ENCODE measurements at regions not wholly inside any gene's neighbourhood (a gene's known extent, or its start where the extent isn't known, plus 50 kb on each side); places are given as distances from the start of the nearest gene placed in this dataset.
A peak's percentile ranks its signal among the peaks of the same experiment; 100 is the strongest.

DNA sequence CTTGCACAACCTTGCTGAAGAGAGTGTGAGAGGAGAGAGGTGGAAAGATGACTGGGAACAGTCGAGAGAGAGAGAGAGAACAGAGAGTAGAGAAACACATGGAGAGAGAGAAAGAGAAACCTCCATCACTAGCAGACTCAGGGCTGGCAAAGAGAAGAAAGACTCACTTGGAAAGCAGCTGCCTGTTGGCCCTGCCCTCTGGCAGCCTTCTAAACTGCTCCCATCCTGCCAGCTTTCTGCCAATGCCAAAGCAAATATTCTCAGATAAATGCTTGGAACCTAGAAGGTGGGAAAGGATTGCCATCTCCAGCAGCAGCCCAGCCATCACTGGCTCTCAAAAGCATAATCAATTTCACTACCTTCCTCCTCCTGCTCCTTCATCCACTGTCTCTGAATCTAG is 107.9 kb upstream of the WSCD2 start:
- 50% methylated on average over 1 of the region's 1 CpG for WGBS (ENCODE audit: insufficient coverage, low coverage, low lambda C conversion rate, missing lambda C conversion rate)
- H3K4me3 ChIP-seq: no peak overlapping the region
- DNase-seq: no peak
- no peak overlapping the region for H3K27ac ChIP-seq
- ATAC-seq: peak in 2 of 4 donors; percentile 11 to 45
- intact Hi-C loops (cut with DNase I): no loop called here
- TF ChIP-seq POLR2A (IDR thresholded peaks at IDR 0.05): no peak
- TF ChIP-seq, protein P1, sequence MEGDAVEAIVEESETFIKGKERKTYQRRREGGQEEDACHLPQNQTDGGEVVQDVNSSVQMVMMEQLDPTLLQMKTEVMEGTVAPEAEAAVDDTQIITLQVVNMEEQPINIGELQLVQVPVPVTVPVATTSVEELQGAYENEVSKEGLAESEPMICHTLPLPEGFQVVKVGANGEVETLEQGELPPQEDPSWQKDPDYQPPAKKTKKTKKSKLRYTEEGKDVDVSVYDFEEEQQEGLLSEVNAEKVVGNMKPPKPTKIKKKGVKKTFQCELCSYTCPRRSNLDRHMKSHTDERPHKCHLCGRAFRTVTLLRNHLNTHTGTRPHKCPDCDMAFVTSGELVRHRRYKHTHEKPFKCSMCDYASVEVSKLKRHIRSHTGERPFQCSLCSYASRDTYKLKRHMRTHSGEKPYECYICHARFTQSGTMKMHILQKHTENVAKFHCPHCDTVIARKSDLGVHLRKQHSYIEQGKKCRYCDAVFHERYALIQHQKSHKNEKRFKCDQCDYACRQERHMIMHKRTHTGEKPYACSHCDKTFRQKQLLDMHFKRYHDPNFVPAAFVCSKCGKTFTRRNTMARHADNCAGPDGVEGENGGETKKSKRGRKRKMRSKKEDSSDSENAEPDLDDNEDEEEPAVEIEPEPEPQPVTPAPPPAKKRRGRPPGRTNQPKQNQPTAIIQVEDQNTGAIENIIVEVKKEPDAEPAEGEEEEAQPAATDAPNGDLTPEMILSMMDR (IDR thresholded peaks at IDR 0.05): no peak
- H3K27me3 ChIP-seq: no peaks in the 10 kb centered on the region
- H3K4me1 ChIP-seq: no peaks in the 10 kb centered on the region
- no peaks in the 10 kb centered on the region for H3K9me3 ChIP-seq
- H3K36me3 ChIP-seq: no peaks in the 10 kb centered on the region

GRCh38 chr12:108021949-108022522 is 107.1 kb upstream of the WSCD2 start:
- DNase-seq (no peak), ATAC-seq (no peak)
- no peak overlapping the region for H3K27ac ChIP-seq
- WGBS (ENCODE audit: insufficient coverage, low coverage, low lambda C conversion rate, missing lambda C conversion rate): 45% methylated on average over 2 of the region's 2 CpGs
- TF ChIP-seq, protein P1 (IDR thresholded peaks at IDR 0.05): no peak
- no peak for TF ChIP-seq POLR2A (IDR thresholded peaks at IDR 0.05)
- no peaks in the 10 kb centered on the region for H3K27me3 ChIP-seq
- no peak overlapping the region for H3K4me3 ChIP-seq
- no peaks in the 10 kb centered on the region for H3K9me3 ChIP-seq
- no peaks in the 10 kb centered on the region for H3K4me1 ChIP-seq
- H3K36me3 ChIP-seq: no peaks in the 10 kb centered on the region
- intact Hi-C loops (cut with DNase I): no loop called here

DNA sequence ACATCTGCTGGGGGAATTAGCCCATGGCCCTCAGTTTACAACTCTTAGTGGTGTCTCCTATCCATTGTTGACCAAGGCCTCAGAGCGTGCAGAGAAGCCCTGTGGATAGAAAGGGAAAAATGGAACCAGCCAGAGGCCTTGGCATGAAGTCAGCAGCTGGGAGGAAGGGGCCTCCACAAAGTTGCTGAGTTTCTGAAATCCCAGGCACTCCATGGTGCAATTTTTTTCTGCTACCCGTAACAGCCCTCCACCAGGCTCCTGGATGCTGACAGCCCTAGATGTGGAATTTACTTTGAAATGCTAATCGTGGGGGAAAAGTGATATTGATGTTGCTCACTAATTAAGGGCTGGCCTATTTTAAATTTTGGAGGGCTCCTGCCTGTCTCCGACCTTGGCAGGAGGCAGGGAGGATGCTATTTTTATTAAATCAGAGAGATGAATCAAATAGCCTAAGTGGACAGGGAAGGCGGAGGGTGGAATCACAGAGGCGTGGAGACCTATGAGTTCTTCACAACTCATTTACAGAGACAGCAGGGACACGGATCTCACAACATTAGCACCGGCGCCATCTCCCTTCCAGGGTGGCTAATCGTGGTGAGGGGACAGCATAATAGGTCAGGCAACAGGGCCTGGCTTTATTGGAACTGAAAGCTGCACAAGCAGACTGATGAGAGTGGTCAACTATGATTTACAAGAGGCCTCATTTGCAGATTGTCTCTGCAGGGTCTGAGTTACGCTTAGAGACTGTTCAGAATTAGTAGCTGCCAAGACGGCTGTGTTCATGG is 99.8 kb upstream of the WSCD2 start:
- Histone ChIP-seq H3K27me3 (peaks cover 0 to 7% of the 10 kb centered on the region in 2 donors), H3K9me3 (no peaks in the 10 kb centered on the region), H3K4me1 (no peaks in the 10 kb centered on the region), H3K36me3 (no peaks in the 10 kb centered on the region), H3K4me3 (no peak overlapping the region), H3K27ac (no peak overlapping the region)
- 51% methylated on average over 11 of the region's 12 CpGs for WGBS (ENCODE audit: insufficient coverage, low coverage, low lambda C conversion rate, missing lambda C conversion rate)
- ATAC-seq (no peak), DNase-seq (no peak)
- TF ChIP-seq POLR2A (IDR thresholded peaks at IDR 0.05): no peak
- TF ChIP-seq, protein P1 (IDR thresholded peaks at IDR 0.05): no peak
- intact Hi-C loops (cut with DNase I): no loop called here

DNA sequence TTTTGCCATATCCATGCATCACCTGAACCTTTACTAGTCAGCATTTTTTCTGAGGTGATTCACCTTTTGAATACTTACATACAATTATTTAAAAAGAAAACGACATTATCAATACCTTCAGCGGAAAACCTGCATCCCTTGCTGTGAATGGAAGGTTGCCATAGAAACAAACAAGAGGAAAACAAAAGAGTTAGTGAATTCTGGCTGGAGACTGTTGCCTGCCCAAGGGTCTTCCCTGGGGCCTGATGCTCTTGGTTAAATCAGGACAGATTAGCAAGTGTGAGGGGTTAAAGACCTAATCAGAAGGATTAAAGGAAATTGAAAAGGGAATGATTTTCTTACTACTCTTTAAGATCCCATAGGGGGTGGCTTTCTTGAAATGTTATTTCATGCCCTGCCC is 96.0 kb upstream of the WSCD2 start:
- intact Hi-C loops (cut with DNase I): no loop called here
- Histone ChIP-seq H3K4me1 (no peaks in the 10 kb centered on the region), H3K36me3 (no peaks in the 10 kb centered on the region), H3K27ac (no peak overlapping the region), H3K9me3 (no peaks in the 10 kb centered on the region), H3K4me3 (no peak overlapping the region), H3K27me3 (no peaks in the 10 kb centered on the region)
- WGBS (ENCODE audit: insufficient coverage, low coverage, low lambda C conversion rate, missing lambda C conversion rate): 31% methylated on average over 2 of the region's 2 CpGs
- TF ChIP-seq, protein P1 (IDR thresholded peaks at IDR 0.05): no peak
- no peak for TF ChIP-seq POLR2A (IDR thresholded peaks at IDR 0.05)
- DNase-seq: no peak
- no peak for ATAC-seq

Measured in right lobe of liver (tissue), 6 donors.